NAMALWA (cell line): ENCODE measurements at regions not wholly inside any gene's neighbourhood (a gene's known extent, or its start where the extent isn't known, plus 50 kb on each side); places are given as distances from the start of the nearest gene placed in this dataset.

Source experiments
- DNase-seq: peaks from one replicate; pipeline ENCODE4 v3.0.0-alpha.2; 2015; ENCODE audit warnings: low spot score

GRCh38 chr3:66692042-66692765, 191.4 kb upstream of the LRIG1 start:
- DNase-seq = no peak

DNA sequence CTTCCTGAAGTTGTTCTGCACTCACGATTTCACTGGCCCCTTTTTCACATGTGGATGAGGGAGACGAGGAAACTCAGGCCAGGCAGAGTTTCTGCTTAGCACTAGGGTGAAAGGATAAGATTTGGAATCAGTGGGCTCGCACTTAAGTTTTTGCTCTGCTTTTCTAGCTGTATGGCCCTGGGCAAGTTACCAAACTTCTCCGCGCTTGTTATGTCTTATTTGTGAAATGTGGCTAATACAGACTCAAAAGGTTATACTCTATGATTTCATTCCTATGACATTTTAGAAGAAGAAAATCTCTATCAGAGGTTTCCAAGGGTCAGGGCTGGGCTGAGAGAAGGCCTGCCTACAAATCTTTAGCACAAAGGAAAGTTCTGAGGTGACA, 191.9 kb upstream of the LRIG1 start:
- no peak for DNase-seq

GRCh38 chr3:66693461-66694031, 192.7 kb upstream of the LRIG1 start:
- DNase-seq = no peak

DNA sequence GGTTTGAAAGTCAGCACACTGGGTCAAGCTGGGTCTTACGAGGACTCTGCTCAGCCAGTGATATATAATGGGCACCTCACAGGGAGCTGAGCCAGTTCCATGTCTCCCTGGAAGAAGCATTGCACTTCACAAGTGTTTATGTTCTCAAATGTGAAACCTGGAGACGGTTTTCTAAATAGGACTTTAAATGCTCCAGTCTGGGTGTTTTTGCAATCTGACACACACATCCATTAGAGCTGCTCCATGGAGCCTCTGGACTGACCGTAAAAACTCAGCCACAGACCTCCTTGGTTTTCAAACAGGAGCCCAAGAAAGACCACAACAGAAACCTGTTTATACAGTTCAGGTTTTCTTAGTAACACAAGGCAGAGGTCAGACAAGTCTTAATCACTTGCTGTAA, 201.3 kb upstream of the LRIG1 start:
- no peak for DNase-seq

GRCh38 chr3:66703501-66703900, 202.7 kb upstream of the LRIG1 start:
- no peak for DNase-seq

DNA sequence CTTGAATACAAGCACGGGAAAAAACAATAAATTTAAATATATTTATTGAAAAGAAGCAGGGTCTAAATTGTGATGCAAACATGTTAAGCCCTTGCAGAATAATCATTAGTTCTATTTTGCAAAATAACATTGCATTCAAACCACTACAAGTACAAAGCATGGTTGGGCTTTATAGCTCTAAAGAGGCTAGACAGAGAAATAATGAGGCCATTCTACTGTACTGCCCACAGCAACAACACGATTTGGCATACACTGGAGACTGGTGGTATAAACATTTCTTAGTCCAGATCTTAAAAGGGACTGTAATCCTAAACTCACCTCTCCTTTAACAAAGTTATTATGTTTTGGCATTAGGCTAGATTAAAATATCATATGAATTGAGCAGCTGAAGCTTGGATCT, 204.3 kb upstream of the LRIG1 start:
- DNase-seq = no peak

- no peak for DNase-seq
Measured at GRCh38 chr3:66706890-66707289, 206.1 kb upstream of the LRIG1 start.

- no peak for DNase-seq
Measured at GRCh38 chr3:66709532-66709931, 208.7 kb upstream of the LRIG1 start.

DNA sequence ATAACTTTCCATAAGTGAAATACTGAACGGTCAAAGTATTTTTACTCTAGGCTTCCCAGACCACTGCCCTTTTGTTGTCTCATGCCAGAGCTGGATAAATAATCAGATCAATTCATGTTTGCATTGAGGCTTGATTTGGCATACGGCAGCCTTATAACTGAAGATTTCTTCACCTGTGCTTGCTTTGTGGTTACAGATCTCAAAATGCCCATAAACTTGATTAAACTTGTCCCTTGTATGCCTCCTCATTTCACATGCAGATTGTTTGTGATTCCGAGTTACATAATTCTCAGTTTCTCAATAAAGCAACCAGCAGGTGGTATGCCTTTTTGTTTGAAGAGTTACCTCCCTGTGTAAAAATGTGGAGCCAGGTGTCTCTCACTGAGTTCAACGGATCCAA, 211.4 kb upstream of the LRIG1 start:
- no peak for DNase-seq

DNA sequence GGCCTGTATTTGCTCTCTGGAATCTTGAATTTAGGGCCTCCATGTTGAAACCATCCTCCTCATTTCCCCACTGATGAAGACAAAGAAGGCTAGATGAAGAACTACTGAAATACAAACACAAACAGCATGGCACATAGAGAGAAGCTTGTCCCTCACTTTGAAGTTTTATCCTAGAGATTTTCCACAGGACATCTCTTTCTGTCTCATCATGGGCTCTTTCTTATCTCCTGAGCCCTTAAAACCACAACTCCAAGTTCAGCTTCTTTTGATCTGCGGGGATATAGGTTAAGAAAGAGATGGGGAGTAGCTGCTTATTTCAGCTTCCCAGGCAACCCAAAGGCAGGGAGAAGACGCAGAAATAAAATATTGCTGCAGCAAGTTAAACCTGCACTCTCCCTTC, 213.1 kb upstream of the LRIG1 start:
- DNase-seq = no peak

- no peak for DNase-seq
Measured at GRCh38 chr3:66715806-66716205, 215.0 kb upstream of the LRIG1 start.

DNA sequence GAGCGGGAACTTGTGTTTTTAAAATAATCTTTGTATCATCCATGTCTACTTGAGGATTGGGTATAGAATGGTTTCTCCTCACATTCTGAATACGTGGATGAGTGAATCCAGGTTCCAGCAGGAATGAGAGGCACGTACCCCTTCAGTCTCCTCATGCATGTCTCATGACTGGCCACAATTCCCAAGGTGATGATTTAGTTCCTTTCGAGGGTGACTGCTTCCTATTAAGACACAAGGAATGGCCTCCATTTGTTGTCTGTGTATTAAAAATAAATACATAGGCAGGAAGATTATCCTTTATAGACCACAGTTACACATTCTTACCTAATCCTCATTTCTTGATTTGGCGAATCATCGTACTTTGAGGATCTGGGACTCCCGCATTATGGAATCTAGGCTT, 217.0 kb upstream of the LRIG1 start:
- DNase-seq = no peak

- DNase-seq = no peak
Measured at GRCh38 chr3:66719796-66720356, 219.1 kb upstream of the LRIG1 start.

DNA sequence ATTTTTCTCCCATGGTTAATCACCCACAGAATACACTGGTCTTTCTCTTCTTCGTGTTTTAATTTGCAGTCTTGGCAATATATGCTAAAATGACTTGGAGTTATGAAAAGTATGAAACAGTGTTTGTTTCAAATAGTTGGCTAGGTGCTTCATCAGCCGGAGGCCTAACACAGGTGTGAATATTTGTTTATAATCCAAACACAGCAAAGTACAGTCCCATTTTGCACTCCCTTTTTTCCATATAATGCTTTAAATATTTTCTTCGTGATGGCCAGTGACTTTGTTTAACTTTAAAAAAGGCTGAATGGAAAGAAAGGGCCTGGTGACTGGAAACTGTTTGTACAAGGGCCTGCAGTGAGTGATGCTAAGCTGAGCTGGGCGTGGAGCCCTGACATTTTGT, 219.7 kb upstream of the LRIG1 start:
- DNase-seq = no peak

DNA sequence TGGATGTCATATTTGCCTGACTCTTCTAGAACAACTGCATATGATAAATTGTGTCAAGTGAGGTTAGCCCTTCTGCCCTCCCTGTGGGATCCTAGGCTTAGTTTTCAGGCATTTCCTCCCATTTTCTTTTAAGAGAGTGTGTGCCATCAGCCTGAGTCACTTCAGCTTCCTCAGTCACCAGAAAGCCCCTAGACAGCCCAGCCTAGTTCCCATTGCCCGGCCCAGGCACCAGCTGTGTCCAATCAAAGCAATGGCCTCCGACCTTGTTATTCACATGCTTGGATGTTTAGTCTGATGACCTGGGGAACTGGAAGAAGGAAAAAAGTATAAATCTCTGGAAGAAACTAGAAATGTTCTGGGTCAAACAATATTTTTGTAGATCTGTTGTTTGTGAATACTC, 221.9 kb upstream of the LRIG1 start:
- no peak for DNase-seq

DNA sequence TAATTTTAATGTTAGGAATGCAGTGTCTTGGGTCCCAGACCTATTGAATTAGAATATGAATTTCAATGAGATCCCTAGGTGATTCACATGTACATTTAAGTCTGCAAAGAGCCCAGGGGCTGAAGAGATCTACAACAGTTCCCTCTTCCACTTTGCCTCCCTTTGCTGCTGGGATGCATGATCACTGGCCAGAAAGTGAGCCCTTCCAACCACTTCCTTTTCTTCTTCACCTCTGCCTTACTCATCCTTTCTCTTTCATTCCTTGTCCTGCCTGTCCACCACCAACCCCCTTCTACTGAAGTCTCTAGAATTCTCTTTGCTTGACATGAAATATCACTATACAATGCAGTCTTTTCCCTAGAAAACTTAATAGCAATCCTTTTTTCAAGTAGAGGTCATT, 222.4 kb upstream of the LRIG1 start:
- DNase-seq = no peak

GRCh38 chr3:66729687-66730393, 229.0 kb upstream of the LRIG1 start:
- no peak for DNase-seq

- no peak for DNase-seq
Measured at GRCh38 chr3:66738625-66739365, 238.0 kb upstream of the LRIG1 start.

DNA sequence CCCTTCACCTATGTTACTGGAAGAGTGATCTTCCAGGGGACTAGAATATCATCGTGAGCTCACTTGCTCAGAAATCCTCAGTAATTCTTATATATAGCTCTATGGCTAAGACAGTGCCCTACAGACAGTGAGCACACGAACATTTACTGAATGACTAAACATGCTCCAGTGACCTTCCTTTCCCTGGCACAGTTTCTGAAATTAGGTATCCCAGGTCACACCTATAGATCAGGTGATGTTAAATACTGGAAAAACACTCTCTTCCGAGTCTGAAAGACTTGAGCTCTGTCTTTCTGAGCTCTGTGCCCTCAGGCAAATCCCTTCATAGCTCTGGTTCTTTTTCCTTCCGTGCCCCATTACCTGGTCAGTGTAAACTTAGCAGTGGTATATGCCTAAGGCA, 239.4 kb upstream of the LRIG1 start:
- DNase-seq = no peak

GRCh38 chr3:66744521-66744920, 243.7 kb upstream of the LRIG1 start:
- no peak for DNase-seq

- no peak for DNase-seq
Measured at GRCh38 chr3:66744986-66745385, 244.2 kb upstream of the LRIG1 start.

- DNase-seq = no peak
Measured at GRCh38 chr3:66747261-66747660, 246.4 kb upstream of the LRIG1 start.

- DNase-seq = no peak
Measured at GRCh38 chr3:66747696-66748095, 246.9 kb upstream of the LRIG1 start.
